IMR-90 (cell line): ENCODE measurements at regions not wholly inside any gene's neighbourhood (a gene's known extent, or its start where the extent isn't known, plus 50 kb on each side); places are given as distances from the start of the nearest gene placed in this dataset.

Experiments
- BHLHE40 ChIP-seq: fragments of 150-350 bp; IDR thresholded peaks from 2 replicates; pipeline ENCODE4 v1.6.1; 2016; ENCODE audit warnings: mild to moderate bottlenecking, low read depth, low read length
- CEBPB ChIP-seq: IDR thresholded peaks from 2 replicates; pipeline ENCODE4 v1.6.1; 2012; ENCODE audit warnings: low read depth, low read length, improper control_type of control experiment
- CTCF ChIP-seq: conservative IDR thresholded peaks from 2 replicates; pipeline ENCODE4 v1.5.1; 2012; ENCODE audit warnings: mild to moderate bottlenecking, low read depth, low read length, improper control_type of control experiment
- FOS ChIP-seq: fragments of 150-350 bp; IDR thresholded peaks from 2 replicates; pipeline ENCODE4 v1.6.1; 2016; ENCODE audit warnings: low read depth, low read length
- MAFK ChIP-seq: IDR thresholded peaks from 2 replicates; pipeline ENCODE4 v1.6.1; 2012; ENCODE audit warnings: low read depth, low read length, improper control_type of control experiment
- MXI1 ChIP-seq: IDR thresholded peaks from 2 replicates; pipeline ENCODE4 v1.6.1; 2012; ENCODE audit warnings: low read depth, mild to moderate bottlenecking, low read length, moderate library complexity, borderline replicate concordance
- POLR2A ChIP-seq: IDR thresholded peaks from 2 replicates; pipeline ENCODE4 v1.6.1; 2012; ENCODE audit warnings: mild to moderate bottlenecking, low read depth, low read length
- RAD21 ChIP-seq: IDR thresholded peaks from 2 replicates; pipeline ENCODE4 v1.6.1; 2012; ENCODE audit warnings: low read length, improper control_type of control experiment
- RCOR1 ChIP-seq: IDR thresholded peaks from 2 replicates; pipeline ENCODE4 v1.6.1; 2012; ENCODE audit warnings: mild to moderate bottlenecking, low read length, improper control_type of control experiment; ENCODE audit not compliant: insufficient replicate concordance
- RFX5 ChIP-seq: IDR thresholded peaks from 2 replicates; pipeline ENCODE4 v1.8.0; 2012; ENCODE audit warnings: low read depth, mild to moderate bottlenecking, low read length, moderate library complexity
- SMC3 ChIP-seq: fragments of 150-350 bp; IDR thresholded peaks from 2 replicates; pipeline ENCODE4 v1.6.1; 2016; ENCODE audit warnings: low read depth, mild to moderate bottlenecking, antibody characterized with exemption, low read length, moderate library complexity
- USF2 ChIP-seq: fragments of 150-350 bp; IDR thresholded peaks from 2 replicates; pipeline ENCODE4 v1.6.1; 2017; ENCODE audit warnings: mild to moderate bottlenecking, antibody characterized with exemption, low read length, low read depth

- no peak for TF ChIP-seq CTCF
- TF ChIP-seq RFX5: no peak
- TF ChIP-seq POLR2A: no peak
- no peak for TF ChIP-seq CEBPB
- TF ChIP-seq MXI1: no peak
- no peak for TF ChIP-seq RCOR1
- TF ChIP-seq FOS: no peak
- TF ChIP-seq RAD21: no peak
- no peak for TF ChIP-seq USF2
- no peak for TF ChIP-seq BHLHE40
- TF ChIP-seq MAFK: no peak
- TF ChIP-seq SMC3: no peak
Measured at GRCh38 chr18:37845498-37845897, 279.9 kb upstream of the CELF4 start.
